ENCODE measurements at regions not wholly inside any gene's neighbourhood (a gene's known extent, or its start where the extent isn't known, plus 50 kb on each side); places are given as distances from the start of the nearest gene placed in this dataset.

DNA sequence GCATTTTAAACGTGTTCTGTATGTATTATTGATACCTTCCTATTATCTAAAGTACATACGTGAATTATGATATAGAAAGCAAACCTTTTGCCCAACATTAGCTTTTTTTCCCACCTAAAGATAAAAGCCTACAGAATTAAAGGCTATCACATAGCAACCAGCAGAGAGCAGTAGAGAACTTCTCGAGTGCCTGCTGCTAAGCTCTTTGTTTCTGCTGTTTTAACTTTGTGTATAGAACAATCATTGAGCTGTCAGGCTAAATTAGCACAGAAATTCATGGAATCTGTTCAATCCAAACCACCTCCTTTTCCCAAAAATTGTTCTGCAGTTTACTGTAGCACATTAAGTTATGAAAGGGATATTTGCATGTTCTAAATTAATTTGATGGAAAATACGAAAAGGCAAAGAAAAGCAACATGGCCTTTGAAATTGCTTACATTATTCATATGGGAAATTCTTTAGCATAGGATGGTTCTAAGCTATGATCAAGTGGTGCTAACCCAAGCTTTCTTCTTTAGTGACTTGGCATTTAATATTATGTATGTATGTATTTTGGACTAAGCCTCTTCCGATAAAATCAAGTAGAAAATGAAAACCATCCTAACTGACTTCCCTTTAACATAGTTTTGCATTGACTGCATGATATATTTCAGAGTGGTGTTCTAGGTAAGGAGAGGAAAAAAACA is 1288.5 kb downstream of the GATA3 start:
- TF ChIP-seq, protein P1, sequence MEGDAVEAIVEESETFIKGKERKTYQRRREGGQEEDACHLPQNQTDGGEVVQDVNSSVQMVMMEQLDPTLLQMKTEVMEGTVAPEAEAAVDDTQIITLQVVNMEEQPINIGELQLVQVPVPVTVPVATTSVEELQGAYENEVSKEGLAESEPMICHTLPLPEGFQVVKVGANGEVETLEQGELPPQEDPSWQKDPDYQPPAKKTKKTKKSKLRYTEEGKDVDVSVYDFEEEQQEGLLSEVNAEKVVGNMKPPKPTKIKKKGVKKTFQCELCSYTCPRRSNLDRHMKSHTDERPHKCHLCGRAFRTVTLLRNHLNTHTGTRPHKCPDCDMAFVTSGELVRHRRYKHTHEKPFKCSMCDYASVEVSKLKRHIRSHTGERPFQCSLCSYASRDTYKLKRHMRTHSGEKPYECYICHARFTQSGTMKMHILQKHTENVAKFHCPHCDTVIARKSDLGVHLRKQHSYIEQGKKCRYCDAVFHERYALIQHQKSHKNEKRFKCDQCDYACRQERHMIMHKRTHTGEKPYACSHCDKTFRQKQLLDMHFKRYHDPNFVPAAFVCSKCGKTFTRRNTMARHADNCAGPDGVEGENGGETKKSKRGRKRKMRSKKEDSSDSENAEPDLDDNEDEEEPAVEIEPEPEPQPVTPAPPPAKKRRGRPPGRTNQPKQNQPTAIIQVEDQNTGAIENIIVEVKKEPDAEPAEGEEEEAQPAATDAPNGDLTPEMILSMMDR (IDR thresholded peaks at IDR 0.05; ENCODE audit: low read length): peak; percentile 54
- TF ChIP-seq EZH2 (IDR thresholded peaks at IDR 0.05; ENCODE audit: borderline replicate concordance, low read length): no peak
